ENCODE measurements at regions not wholly inside any gene's neighbourhood (a gene's known extent, or its start where the extent isn't known, plus 50 kb on each side); places are given as distances from the start of the nearest gene placed in this dataset.

GRCh38 chr2:65675350-65675749 is 243.0 kb upstream of the SPRED2 start:
- DNase-seq: no peak
- Mint-ChIP-seq H3K4me1 (ENCODE audit: low read depth) (no peaks in the 10 kb centered on the region), H3K36me3 (ENCODE audit: insufficient read depth) (no peaks in the 10 kb centered on the region), H3K4me3 (no peak overlapping the region), H3K27me3 (ENCODE audit: low read depth) (peaks cover 6% of the 10 kb centered on the region), H3K9me3 (peaks cover 10% of the 10 kb centered on the region)
- no peak for ATAC-seq

GRCh38 chr2:65671670-65672242 is 239.4 kb upstream of the SPRED2 start:
- peaks cover 6% of the 10 kb centered on the region for H3K27me3 Mint-ChIP-seq (ENCODE audit: low read depth)
- ATAC-seq (no peak), DNase-seq (no peak)
- no peak overlapping the region for H3K4me3 Mint-ChIP-seq
- H3K4me1 Mint-ChIP-seq (ENCODE audit: low read depth): no peaks in the 10 kb centered on the region
- H3K36me3 Mint-ChIP-seq (ENCODE audit: insufficient read depth): no peaks in the 10 kb centered on the region
- H3K9me3 Mint-ChIP-seq: peaks cover 26% of the 10 kb centered on the region

GRCh38 chr2:65669574-65669973 is 237.2 kb upstream of the SPRED2 start:
- H3K4me3 Mint-ChIP-seq: no peak overlapping the region
- peaks cover 16% of the 10 kb centered on the region for H3K9me3 Mint-ChIP-seq
- H3K27me3 Mint-ChIP-seq (ENCODE audit: low read depth): no peaks in the 10 kb centered on the region
- no peaks in the 10 kb centered on the region for H3K36me3 Mint-ChIP-seq (ENCODE audit: insufficient read depth)
- no peaks in the 10 kb centered on the region for H3K4me1 Mint-ChIP-seq (ENCODE audit: low read depth)
- ATAC-seq: no peak
- no peak for DNase-seq

GRCh38 chr2:65668744-65669143 is 236.3 kb upstream of the SPRED2 start:
- H3K9me3 Mint-ChIP-seq: peaks cover 16% of the 10 kb centered on the region
- H3K4me3 Mint-ChIP-seq: no peak overlapping the region
- DNase-seq: no peak
- ATAC-seq: no peak
- H3K36me3 Mint-ChIP-seq (ENCODE audit: insufficient read depth): no peaks in the 10 kb centered on the region
- no peaks in the 10 kb centered on the region for H3K4me1 Mint-ChIP-seq (ENCODE audit: low read depth)
- no peaks in the 10 kb centered on the region for H3K27me3 Mint-ChIP-seq (ENCODE audit: low read depth)

- peaks cover 7% of the 10 kb centered on the region for H3K27me3 Mint-ChIP-seq (ENCODE audit: low read depth)
- DNase-seq (no peak), ATAC-seq (no peak)
- H3K9me3 Mint-ChIP-seq: peaks cover 16% of the 10 kb centered on the region
- H3K4me3 Mint-ChIP-seq: no peak overlapping the region
- H3K36me3 Mint-ChIP-seq (ENCODE audit: insufficient read depth): no peaks in the 10 kb centered on the region
- no peaks in the 10 kb centered on the region for H3K4me1 Mint-ChIP-seq (ENCODE audit: low read depth)
These were observed 233.8 kb upstream of the SPRED2 start for GRCh38 chr2:65666156-65666725.

- no peak for ATAC-seq
- no peak overlapping the region for H3K4me3 Mint-ChIP-seq
- H3K36me3 Mint-ChIP-seq (ENCODE audit: insufficient read depth): no peaks in the 10 kb centered on the region
- H3K4me1 Mint-ChIP-seq (ENCODE audit: low read depth): no peaks in the 10 kb centered on the region
- peaks cover 16% of the 10 kb centered on the region for H3K9me3 Mint-ChIP-seq
- H3K27me3 Mint-ChIP-seq (ENCODE audit: low read depth): peaks cover 7% of the 10 kb centered on the region
- no peak for DNase-seq
These were observed 232.5 kb upstream of the SPRED2 start for GRCh38 chr2:65664931-65665330.

- DNase-seq (no peak), ATAC-seq (no peak)
- Mint-ChIP-seq H3K36me3 (ENCODE audit: insufficient read depth) (no peaks in the 10 kb centered on the region), H3K27me3 (ENCODE audit: low read depth) (peaks cover 11% of the 10 kb centered on the region), H3K4me3 (no peak overlapping the region), H3K9me3 (peaks cover 10% of the 10 kb centered on the region), H3K4me1 (ENCODE audit: low read depth) (no peaks in the 10 kb centered on the region)
These were observed 231.5 kb upstream of the SPRED2 start for GRCh38 chr2:65663831-65664407.

GRCh38 chr2:65662654-65663432 is 230.4 kb upstream of the SPRED2 start:
- no peak for ATAC-seq
- Mint-ChIP-seq H3K9me3 (no peaks in the 10 kb centered on the region), H3K4me1 (ENCODE audit: low read depth) (no peaks in the 10 kb centered on the region), H3K36me3 (ENCODE audit: insufficient read depth) (no peaks in the 10 kb centered on the region), H3K27me3 (ENCODE audit: low read depth) (peaks cover 12% of the 10 kb centered on the region), H3K4me3 (no peak overlapping the region)
- DNase-seq: no peak

- Mint-ChIP-seq H3K4me1 (ENCODE audit: low read depth) (no peaks in the 10 kb centered on the region), H3K27me3 (ENCODE audit: low read depth) (peaks cover 15% of the 10 kb centered on the region), H3K9me3 (no peaks in the 10 kb centered on the region), H3K4me3 (no peak overlapping the region), H3K36me3 (ENCODE audit: insufficient read depth) (no peaks in the 10 kb centered on the region)
- DNase-seq (no peak), ATAC-seq (no peak)
These were observed 229.7 kb upstream of the SPRED2 start for GRCh38 chr2:65661980-65662653.

GRCh38 chr2:65660340-65660739 is 227.9 kb upstream of the SPRED2 start:
- ATAC-seq: no peak
- Mint-ChIP-seq H3K36me3 (ENCODE audit: insufficient read depth) (no peaks in the 10 kb centered on the region), H3K4me1 (ENCODE audit: low read depth) (no peaks in the 10 kb centered on the region)

GRCh38 chr2:65658881-65659280 is 226.5 kb upstream of the SPRED2 start:
- no peaks in the 10 kb centered on the region for H3K4me1 Mint-ChIP-seq (ENCODE audit: low read depth)
- no peak overlapping the region for H3K4me3 Mint-ChIP-seq
- DNase-seq: no peak
- no peaks in the 10 kb centered on the region for H3K9me3 Mint-ChIP-seq
- H3K27me3 Mint-ChIP-seq (ENCODE audit: low read depth): peaks cover 19% of the 10 kb centered on the region
- ATAC-seq: no peak
- no peaks in the 10 kb centered on the region for H3K36me3 Mint-ChIP-seq (ENCODE audit: insufficient read depth)

More at GRCh38 chr2:65660340-65660739, 227.9 kb upstream of the SPRED2 start:
- no peak overlapping the region for H3K4me3 Mint-ChIP-seq
- no peak for DNase-seq
- H3K9me3 Mint-ChIP-seq: no peaks in the 10 kb centered on the region
- H3K27me3 Mint-ChIP-seq (ENCODE audit: low read depth): peaks cover 19% of the 10 kb centered on the region

- H3K4me1 Mint-ChIP-seq (ENCODE audit: low read depth): no peaks in the 10 kb centered on the region
- H3K9me3 Mint-ChIP-seq: no peaks in the 10 kb centered on the region
- ATAC-seq (no peak), DNase-seq (no peak)
- H3K4me3 Mint-ChIP-seq: no peak overlapping the region
- peaks cover 19% of the 10 kb centered on the region for H3K27me3 Mint-ChIP-seq (ENCODE audit: low read depth)
- no peaks in the 10 kb centered on the region for H3K36me3 Mint-ChIP-seq (ENCODE audit: insufficient read depth)
These were observed 225.9 kb upstream of the SPRED2 start for GRCh38 chr2:65658266-65658665.

- no peak for ATAC-seq
- DNase-seq: no peak
- Mint-ChIP-seq H3K9me3 (no peaks in the 10 kb centered on the region), H3K4me1 (ENCODE audit: low read depth) (no peaks in the 10 kb centered on the region), H3K4me3 (no peak overlapping the region), H3K36me3 (ENCODE audit: insufficient read depth) (no peaks in the 10 kb centered on the region), H3K27me3 (ENCODE audit: low read depth) (peaks cover 13% of the 10 kb centered on the region)
These were observed 223.8 kb upstream of the SPRED2 start for GRCh38 chr2:65656160-65656718.

- no peaks in the 10 kb centered on the region for H3K36me3 Mint-ChIP-seq (ENCODE audit: insufficient read depth)
- no peak overlapping the region for H3K4me3 Mint-ChIP-seq
- H3K9me3 Mint-ChIP-seq: no peaks in the 10 kb centered on the region
- peaks cover 13% of the 10 kb centered on the region for H3K27me3 Mint-ChIP-seq (ENCODE audit: low read depth)
- DNase-seq (no peak), ATAC-seq (no peak)
- no peaks in the 10 kb centered on the region for H3K4me1 Mint-ChIP-seq (ENCODE audit: low read depth)
These were observed 222.6 kb upstream of the SPRED2 start for GRCh38 chr2:65655000-65655399.
